ENCODE measurements at regions not wholly inside any gene's neighbourhood (a gene's known extent, or its start where the extent isn't known, plus 50 kb on each side); places are given as distances from the start of the nearest gene placed in this dataset.

DNA sequence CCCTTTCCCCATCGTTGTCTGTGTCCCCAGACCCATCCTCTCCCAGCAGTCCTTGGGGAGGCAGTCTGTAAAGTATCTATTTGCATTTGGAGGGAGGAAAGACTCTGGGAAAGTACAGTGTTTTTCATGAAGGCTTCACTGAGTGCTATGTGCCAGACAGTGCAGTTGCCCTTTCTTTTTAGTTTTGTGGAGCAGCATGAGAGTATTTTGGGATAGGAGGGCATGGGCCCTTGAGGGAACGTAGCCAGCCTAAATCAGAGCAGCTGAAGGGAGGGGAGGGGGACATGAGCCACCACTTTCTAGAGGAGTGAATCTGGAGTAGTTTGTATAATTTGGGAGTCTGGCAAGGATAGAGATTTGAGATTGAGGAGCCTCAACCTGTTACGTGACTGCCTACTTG is 404.0 kb upstream of the KAZN start:
- DNase-seq (ENCODE audit: low spot score in 2 of 2, unreplicated experiment in 2 of 2), result no peak
- Mint-ChIP-seq H3K27ac (no peak overlapping the region), H3K4me3 (no peak overlapping the region), H3K4me1 (peaks cover 8% of the 10 kb centered on the region), H3K27me3 (ENCODE audit: low read depth) (peaks cover 8% of the 10 kb centered on the region), H3K9me3 (peaks cover 3% of the 10 kb centered on the region), H3K36me3 (no peaks in the 10 kb centered on the region)
- TF ChIP-seq, protein P1, sequence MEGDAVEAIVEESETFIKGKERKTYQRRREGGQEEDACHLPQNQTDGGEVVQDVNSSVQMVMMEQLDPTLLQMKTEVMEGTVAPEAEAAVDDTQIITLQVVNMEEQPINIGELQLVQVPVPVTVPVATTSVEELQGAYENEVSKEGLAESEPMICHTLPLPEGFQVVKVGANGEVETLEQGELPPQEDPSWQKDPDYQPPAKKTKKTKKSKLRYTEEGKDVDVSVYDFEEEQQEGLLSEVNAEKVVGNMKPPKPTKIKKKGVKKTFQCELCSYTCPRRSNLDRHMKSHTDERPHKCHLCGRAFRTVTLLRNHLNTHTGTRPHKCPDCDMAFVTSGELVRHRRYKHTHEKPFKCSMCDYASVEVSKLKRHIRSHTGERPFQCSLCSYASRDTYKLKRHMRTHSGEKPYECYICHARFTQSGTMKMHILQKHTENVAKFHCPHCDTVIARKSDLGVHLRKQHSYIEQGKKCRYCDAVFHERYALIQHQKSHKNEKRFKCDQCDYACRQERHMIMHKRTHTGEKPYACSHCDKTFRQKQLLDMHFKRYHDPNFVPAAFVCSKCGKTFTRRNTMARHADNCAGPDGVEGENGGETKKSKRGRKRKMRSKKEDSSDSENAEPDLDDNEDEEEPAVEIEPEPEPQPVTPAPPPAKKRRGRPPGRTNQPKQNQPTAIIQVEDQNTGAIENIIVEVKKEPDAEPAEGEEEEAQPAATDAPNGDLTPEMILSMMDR (IDR thresholded peaks at IDR 0.05; ENCODE audit: unreplicated experiment), result no peak

DNA sequence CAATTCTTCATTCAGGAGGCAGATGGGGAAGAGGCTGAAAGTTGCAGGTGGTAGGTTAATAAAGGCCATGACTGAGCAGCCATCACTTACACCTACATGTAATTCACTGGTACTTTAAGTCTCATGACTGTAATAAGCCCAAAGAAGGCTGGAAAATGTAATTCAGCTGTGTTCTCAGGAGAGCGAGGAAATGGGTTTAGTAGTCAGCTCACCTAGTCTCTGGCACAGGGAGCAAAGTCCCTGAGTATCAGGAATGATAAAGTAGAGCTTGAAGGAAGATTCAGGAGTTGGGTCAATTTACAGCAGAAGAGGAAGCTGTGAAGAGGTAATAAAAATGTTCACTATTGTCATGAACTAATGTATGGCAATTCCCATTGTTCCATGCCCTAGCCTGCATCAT is 393.4 kb upstream of the KAZN start:
- TF ChIP-seq, protein P1 (IDR thresholded peaks at IDR 0.05; ENCODE audit: unreplicated experiment), result no peak
- H3K27ac Mint-ChIP-seq, result no peak overlapping the region
- H3K27me3 Mint-ChIP-seq (ENCODE audit: low read depth), result peaks cover 14% of the 10 kb centered on the region
- no peaks in the 10 kb centered on the region for H3K4me1 Mint-ChIP-seq
- no peaks in the 10 kb centered on the region for H3K36me3 Mint-ChIP-seq
- peaks cover 4% of the 10 kb centered on the region for H3K9me3 Mint-ChIP-seq
- no peak overlapping the region for H3K4me3 Mint-ChIP-seq
- no peak for DNase-seq (ENCODE audit: low spot score in 2 of 2, unreplicated experiment in 2 of 2)

DNA sequence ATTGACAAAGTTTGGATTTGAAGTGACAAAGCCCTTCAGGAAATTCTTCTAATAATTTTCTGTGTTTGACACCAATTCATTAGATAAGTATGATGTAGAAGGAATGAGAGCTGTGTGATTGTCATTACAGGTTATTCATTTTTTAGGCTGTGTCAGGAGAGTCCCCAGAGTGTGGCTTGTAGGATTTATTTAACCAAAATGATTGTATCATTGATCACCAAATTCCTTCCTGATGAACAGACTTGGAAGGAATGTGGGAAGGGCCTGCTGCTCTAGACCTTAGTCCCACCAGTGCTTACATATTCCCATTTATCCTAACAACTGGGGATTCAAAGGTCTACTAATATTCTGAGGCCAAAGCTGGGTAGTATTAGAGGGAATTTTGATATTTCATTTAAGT is 383.3 kb upstream of the KAZN start:
- peaks cover 4% of the 10 kb centered on the region for H3K4me1 Mint-ChIP-seq
- no peak for DNase-seq (ENCODE audit: low spot score in 2 of 2, unreplicated experiment in 2 of 2)
- peaks cover 40% of the 10 kb centered on the region for H3K9me3 Mint-ChIP-seq
- no peaks in the 10 kb centered on the region for H3K27me3 Mint-ChIP-seq (ENCODE audit: low read depth)
- TF ChIP-seq, protein P1 (IDR thresholded peaks at IDR 0.05; ENCODE audit: unreplicated experiment), result no peak
- H3K36me3 Mint-ChIP-seq, result peaks cover 3% of the 10 kb centered on the region
- H3K27ac Mint-ChIP-seq, result no peak overlapping the region
- H3K4me3 Mint-ChIP-seq, result no peak overlapping the region

DNA sequence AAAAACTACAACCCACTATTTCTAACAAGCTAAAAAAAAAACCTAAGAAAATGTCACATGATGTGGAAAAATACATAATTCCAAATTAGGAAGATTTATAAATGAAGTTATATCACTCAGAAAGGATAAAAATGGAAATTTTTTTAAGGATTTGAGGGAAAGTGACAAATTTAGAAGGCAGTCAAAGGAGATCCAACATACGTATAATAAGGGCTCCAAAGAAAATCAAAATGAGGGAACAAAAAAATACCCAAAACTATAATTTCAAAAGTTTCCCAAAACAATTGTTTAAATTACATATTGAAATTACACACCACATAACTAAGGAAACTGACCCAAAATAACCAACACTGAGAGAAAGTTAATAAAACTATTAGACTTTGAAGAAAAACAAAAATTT is 381.1 kb upstream of the KAZN start:
- TF ChIP-seq, protein P1 (IDR thresholded peaks at IDR 0.05; ENCODE audit: unreplicated experiment), result no peak
- H3K4me1 Mint-ChIP-seq, result peaks cover 4% of the 10 kb centered on the region
- peaks cover 40% of the 10 kb centered on the region for H3K9me3 Mint-ChIP-seq
- H3K27ac Mint-ChIP-seq, result no peak overlapping the region
- peaks cover 3% of the 10 kb centered on the region for H3K36me3 Mint-ChIP-seq
- DNase-seq (ENCODE audit: low spot score in 2 of 2, unreplicated experiment in 2 of 2), result no peak
- H3K4me3 Mint-ChIP-seq, result no peak overlapping the region
- no peaks in the 10 kb centered on the region for H3K27me3 Mint-ChIP-seq (ENCODE audit: low read depth)

DNA sequence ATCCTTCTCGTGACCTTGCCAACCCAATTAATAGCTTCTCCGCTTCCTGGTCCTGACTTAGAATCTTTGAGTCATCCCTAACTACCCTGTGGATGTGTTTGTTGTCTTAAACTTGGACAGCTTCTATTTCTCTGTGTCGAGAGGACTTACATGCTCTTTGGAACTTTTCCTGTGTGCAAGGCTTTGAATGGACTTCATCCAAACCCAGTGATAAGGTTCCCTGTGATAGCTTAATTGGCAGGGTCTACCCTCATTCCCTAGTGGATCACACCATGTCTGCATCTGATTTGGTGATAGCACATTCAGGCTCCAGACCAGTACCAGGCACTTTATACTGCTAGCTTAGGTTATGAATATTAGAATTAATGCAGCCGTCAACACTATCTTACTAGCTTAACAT is 378.2 kb upstream of the KAZN start:
- TF ChIP-seq, protein P1 (IDR thresholded peaks at IDR 0.05; ENCODE audit: unreplicated experiment), result no peak
- Mint-ChIP-seq H3K27me3 (ENCODE audit: low read depth) (peaks cover 11% of the 10 kb centered on the region), H3K4me1 (no peaks in the 10 kb centered on the region), H3K9me3 (peaks cover 35% of the 10 kb centered on the region), H3K36me3 (peaks cover 3% of the 10 kb centered on the region), H3K27ac (no peak overlapping the region), H3K4me3 (no peak overlapping the region)
- no peak for DNase-seq (ENCODE audit: low spot score in 2 of 2, unreplicated experiment in 2 of 2)

DNA sequence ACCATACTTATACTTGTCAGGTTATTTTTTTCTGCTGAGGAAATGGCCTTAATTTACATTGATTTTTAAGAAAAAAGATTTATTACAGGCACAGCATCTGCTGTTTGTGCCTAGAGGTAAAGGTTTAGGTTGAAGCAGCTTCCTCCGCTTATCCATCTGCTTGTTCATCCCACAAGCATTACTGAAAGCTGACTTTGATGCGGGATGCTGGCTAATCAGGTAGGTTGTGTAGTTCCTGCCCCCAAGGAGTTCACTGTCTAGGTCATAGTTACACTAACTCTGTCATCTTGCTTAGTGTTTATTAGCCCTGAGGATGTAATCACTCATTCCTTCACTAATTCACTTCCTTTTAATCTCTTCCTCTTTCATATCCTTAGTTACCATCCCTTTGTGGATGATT is 377.7 kb upstream of the KAZN start:
- TF ChIP-seq, protein P1 (IDR thresholded peaks at IDR 0.05; ENCODE audit: unreplicated experiment), result no peak
- Mint-ChIP-seq H3K4me1 (no peaks in the 10 kb centered on the region), H3K4me3 (no peak overlapping the region), H3K9me3 (peaks cover 40% of the 10 kb centered on the region), H3K36me3 (peaks cover 3% of the 10 kb centered on the region), H3K27ac (no peak overlapping the region), H3K27me3 (ENCODE audit: low read depth) (peaks cover 15% of the 10 kb centered on the region)
- DNase-seq (ENCODE audit: low spot score in 2 of 2, unreplicated experiment in 2 of 2), result no peak

Data from mesothelial cell of epicardium (in vitro differentiated cells).